COLO668 (cell line): ENCODE measurements at regions not wholly inside any gene's neighbourhood (a gene's known extent, or its start where the extent isn't known, plus 50 kb on each side); places are given as distances from the start of the nearest gene placed in this dataset.

Experiments used
- DNase-seq: peaks from one replicate; lab custom pipeline; 2025; ENCODE audit not compliant: unreplicated experiment; lab: John Stamatoyannopoulos, UW

GRCh38 chr4:160772668-160773067, 1391.1 kb downstream of the FSTL5 start:
- no peak for DNase-seq

GRCh38 chr4:160795216-160795615, 1368.6 kb downstream of the FSTL5 start:
- no peak for DNase-seq

GRCh38 chr4:160808174-160808573, 1355.6 kb downstream of the FSTL5 start:
- no peak for DNase-seq

- no peak for DNase-seq
These were observed 1354.2 kb downstream of the FSTL5 start for GRCh38 chr4:160809576-160809975.

GRCh38 chr4:160810424-160810823, 1353.4 kb downstream of the FSTL5 start:
- DNase-seq: no peak

- DNase-seq: no peak
These were observed 1352.9 kb downstream of the FSTL5 start for GRCh38 chr4:160810941-160811340.

- DNase-seq: no peak
These were observed 1351.8 kb downstream of the FSTL5 start for GRCh38 chr4:160811956-160812355.

- DNase-seq: no peak
These were observed 1349.1 kb downstream of the FSTL5 start for GRCh38 chr4:160814726-160815125.

- DNase-seq: no peak
These were observed 1345.2 kb downstream of the FSTL5 start for GRCh38 chr4:160818571-160818970.

GRCh38 chr4:160819791-160820190, 1344.0 kb downstream of the FSTL5 start:
- no peak for DNase-seq

- no peak for DNase-seq
These were observed 1339.3 kb downstream of the FSTL5 start for GRCh38 chr4:160824481-160824880.

- DNase-seq: no peak
These were observed 1338.0 kb downstream of the FSTL5 start for GRCh38 chr4:160825644-160826338.

- DNase-seq: no peak
These were observed 1337.5 kb downstream of the FSTL5 start for GRCh38 chr4:160826339-160826679.

GRCh38 chr4:160831165-160831922, 1332.5 kb downstream of the FSTL5 start:
- DNase-seq: no peak

- no peak for DNase-seq
These were observed 1328.0 kb downstream of the FSTL5 start for GRCh38 chr4:160835789-160836188.

- DNase-seq: no peak
These were observed 1327.4 kb downstream of the FSTL5 start for GRCh38 chr4:160836431-160836830.

GRCh38 chr4:160846121-160846520, 1317.7 kb downstream of the FSTL5 start:
- no peak for DNase-seq

- DNase-seq: no peak
These were observed 1316.6 kb downstream of the FSTL5 start for GRCh38 chr4:160847228-160847627.

GRCh38 chr4:160848489-160848888, 1315.3 kb downstream of the FSTL5 start:
- no peak for DNase-seq

- no peak for DNase-seq
These were observed 1314.7 kb downstream of the FSTL5 start for GRCh38 chr4:160848901-160849760.

GRCh38 chr4:160864253-160864652, 1299.5 kb downstream of the FSTL5 start:
- no peak for DNase-seq

GRCh38 chr4:160869899-160870298, 1293.9 kb downstream of the FSTL5 start:
- DNase-seq: no peak
